Mesothelial cell of epicardium (in vitro differentiated cells): ENCODE measurements at regions not wholly inside any gene's neighbourhood (a gene's known extent, or its start where the extent isn't known, plus 50 kb on each side); places are given as distances from the start of the nearest gene placed in this dataset.

Experiments
- DNase-seq, 2 experiments: peaks; one replicate each; pipeline ENCODE4 v3.0.0; 2021; ENCODE audit warnings: low spot score in 2 of 2; ENCODE audit not compliant: unreplicated experiment in 2 of 2
- H3K27ac Mint-ChIP-seq: 2 replicates; pipeline ENCODE4 v1.8.0; 2021; ENCODE audit warnings: mixed read lengths
- H3K27me3 Mint-ChIP-seq: 2 replicates; pipeline ENCODE4 v1.8.0; 2021; ENCODE audit warnings: low read depth, mixed read lengths
- H3K36me3 Mint-ChIP-seq: 2 replicates; pipeline ENCODE4 v1.8.0; 2021; ENCODE audit warnings: mixed read lengths
- H3K4me1 Mint-ChIP-seq: 2 replicates; pipeline ENCODE4 v1.8.0; 2021; ENCODE audit warnings: mixed read lengths
- H3K4me3 Mint-ChIP-seq: 2 replicates; pipeline ENCODE4 v1.8.0; 2021; ENCODE audit warnings: mild to moderate bottlenecking, moderate library complexity, mixed read lengths
- H3K9me3 Mint-ChIP-seq: 2 replicates; pipeline ENCODE4 v1.8.0; 2021; ENCODE audit warnings: mixed read lengths
- TF ChIP-seq, protein P1 (sequence below): fragments of 200-600 bp; sonication (generic); IDR thresholded peaks from one replicate; pipeline ENCODE4 v1.5.0; 2021; ENCODE audit warnings: antibody characterized with exemption; ENCODE audit not compliant: unreplicated experiment

DNA sequence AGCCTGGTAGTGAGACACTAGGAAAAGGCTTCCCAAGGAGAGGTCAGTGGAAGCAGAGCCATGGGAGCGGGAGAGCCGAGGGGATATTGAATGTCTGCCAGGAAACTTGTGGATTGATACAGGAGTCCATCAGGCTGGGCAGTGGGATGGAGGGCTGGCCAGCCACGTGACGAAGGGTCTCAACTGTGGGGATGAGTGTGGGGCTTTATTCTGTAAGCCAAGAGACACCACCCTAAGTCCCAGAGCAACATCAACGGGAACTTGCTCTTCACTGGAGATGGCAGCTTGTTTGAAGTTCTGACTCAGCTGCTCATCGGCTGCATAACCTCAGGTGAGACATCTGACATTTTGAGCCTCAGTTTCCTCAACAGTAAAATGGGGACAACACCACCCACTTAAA lies 197.8 kb downstream of the VRK1 start:
- H3K4me3 Mint-ChIP-seq: no peak overlapping the region
- H3K9me3 Mint-ChIP-seq: peaks cover 6% of the 10 kb centered on the region

DNA sequence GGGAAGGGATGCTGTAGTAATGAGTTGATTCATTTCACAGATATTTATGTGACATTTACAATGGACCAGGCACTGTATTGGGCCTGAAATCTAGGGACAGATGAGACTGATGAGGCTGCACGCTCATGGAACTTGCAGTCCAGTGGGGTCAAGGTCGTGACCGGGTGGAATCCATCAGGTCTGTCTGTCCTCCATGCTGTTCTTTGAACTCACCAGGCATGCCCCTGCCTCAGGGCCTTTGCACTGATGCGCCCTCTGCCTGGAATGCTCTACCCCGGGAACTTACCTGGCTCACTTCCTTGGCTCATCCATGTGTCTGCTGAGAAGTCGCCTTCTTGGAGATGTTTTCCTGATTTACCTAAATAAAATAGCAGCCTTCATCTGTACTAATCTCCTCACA lies 200.1 kb downstream of the VRK1 start:
- no peak for DNase-seq
- no peaks in the 10 kb centered on the region for H3K4me1 Mint-ChIP-seq
- H3K4me3 Mint-ChIP-seq: no peak overlapping the region
- H3K27me3 Mint-ChIP-seq: peaks cover 24% of the 10 kb centered on the region
- no peak overlapping the region for H3K27ac Mint-ChIP-seq
- TF ChIP-seq, protein P1, sequence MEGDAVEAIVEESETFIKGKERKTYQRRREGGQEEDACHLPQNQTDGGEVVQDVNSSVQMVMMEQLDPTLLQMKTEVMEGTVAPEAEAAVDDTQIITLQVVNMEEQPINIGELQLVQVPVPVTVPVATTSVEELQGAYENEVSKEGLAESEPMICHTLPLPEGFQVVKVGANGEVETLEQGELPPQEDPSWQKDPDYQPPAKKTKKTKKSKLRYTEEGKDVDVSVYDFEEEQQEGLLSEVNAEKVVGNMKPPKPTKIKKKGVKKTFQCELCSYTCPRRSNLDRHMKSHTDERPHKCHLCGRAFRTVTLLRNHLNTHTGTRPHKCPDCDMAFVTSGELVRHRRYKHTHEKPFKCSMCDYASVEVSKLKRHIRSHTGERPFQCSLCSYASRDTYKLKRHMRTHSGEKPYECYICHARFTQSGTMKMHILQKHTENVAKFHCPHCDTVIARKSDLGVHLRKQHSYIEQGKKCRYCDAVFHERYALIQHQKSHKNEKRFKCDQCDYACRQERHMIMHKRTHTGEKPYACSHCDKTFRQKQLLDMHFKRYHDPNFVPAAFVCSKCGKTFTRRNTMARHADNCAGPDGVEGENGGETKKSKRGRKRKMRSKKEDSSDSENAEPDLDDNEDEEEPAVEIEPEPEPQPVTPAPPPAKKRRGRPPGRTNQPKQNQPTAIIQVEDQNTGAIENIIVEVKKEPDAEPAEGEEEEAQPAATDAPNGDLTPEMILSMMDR: no peak
- no peaks in the 10 kb centered on the region for H3K36me3 Mint-ChIP-seq
- H3K9me3 Mint-ChIP-seq: peaks cover 1% of the 10 kb centered on the region

More for the DNA sequence above, 197.8 kb downstream of the VRK1 start:
- no peak overlapping the region for H3K27ac Mint-ChIP-seq
- H3K36me3 Mint-ChIP-seq: no peaks in the 10 kb centered on the region
- H3K4me1 Mint-ChIP-seq: no peaks in the 10 kb centered on the region
- H3K27me3 Mint-ChIP-seq: peaks cover 24% of the 10 kb centered on the region
- TF ChIP-seq, protein P1: no peak
- no peak for DNase-seq

DNA sequence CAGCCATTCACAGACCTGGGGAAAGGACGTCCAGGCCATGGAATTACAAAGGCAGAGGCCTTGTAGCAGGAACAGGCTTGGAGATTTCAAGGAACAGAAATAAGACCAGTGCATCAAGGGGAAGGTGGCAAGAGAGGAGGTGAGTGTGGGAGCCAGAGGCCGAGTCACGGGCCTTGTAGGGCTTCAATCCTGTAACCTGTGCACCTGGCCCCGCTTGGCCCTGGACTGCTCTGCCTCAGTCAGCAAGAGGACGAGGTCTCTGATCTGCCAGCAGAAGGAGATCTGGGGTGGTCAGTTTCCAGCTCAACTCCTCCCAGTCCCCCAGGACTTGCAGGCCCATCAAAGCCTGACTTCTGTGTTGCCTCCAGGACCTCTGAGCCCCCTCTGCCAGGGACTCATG lies 200.8 kb downstream of the VRK1 start:
- Mint-ChIP-seq H3K36me3 (no peaks in the 10 kb centered on the region), H3K4me3 (no peak overlapping the region), H3K9me3 (peaks cover 8% of the 10 kb centered on the region), H3K4me1 (no peaks in the 10 kb centered on the region), H3K27me3 (peaks cover 19% of the 10 kb centered on the region), H3K27ac (no peak overlapping the region)
- no peak for DNase-seq
- TF ChIP-seq, protein P1: no peak

DNA sequence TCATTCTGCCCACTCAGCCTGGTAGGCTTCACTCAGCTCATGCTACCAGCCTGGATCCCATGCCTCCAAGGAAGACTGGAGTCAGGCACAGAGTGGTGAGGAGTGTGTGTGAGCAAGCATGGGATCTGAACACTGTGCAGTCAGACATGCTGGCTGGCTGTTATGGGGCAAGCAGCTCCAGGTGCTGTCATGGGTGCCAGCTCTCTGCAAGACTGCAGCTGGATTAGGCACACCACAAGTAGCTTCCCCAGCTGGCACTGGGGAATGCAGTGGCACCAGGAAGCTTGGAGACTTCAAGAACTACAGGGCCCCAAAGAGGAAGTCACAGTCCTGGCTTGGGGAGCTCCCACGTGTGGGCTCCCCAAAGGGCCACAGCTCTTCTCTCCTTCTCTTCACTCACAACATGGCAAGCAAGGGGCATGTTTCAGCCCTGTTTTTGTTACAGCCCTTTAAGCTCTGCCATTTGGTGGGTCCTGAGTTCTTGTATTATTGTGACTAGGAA lies 202.5 kb downstream of the VRK1 start:
- TF ChIP-seq, protein P1: no peak

DNA sequence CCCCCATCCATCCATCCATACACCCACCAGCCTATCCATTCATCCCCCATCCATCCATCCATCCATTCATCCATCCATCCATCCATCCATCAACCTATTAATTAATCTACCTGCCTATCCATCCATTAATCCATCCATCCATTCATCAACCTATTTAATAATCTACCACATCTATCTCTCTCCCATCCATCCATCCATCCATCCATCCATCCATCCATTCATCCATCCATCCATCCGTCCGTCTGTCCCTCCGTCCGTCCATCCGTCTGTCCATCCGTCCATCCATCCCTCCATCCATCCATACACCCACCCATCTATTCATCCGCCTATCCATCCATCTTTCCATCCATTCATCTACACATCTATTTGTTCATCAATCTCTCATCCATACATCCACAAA lies 205.3 kb downstream of the VRK1 start:
- no peak overlapping the region for H3K4me3 Mint-ChIP-seq
- no peak for DNase-seq
- peaks cover 11% of the 10 kb centered on the region for H3K9me3 Mint-ChIP-seq
- no peaks in the 10 kb centered on the region for H3K4me1 Mint-ChIP-seq
- TF ChIP-seq, protein P1: no peak
- H3K27ac Mint-ChIP-seq: no peak overlapping the region
- H3K36me3 Mint-ChIP-seq: no peaks in the 10 kb centered on the region
- H3K27me3 Mint-ChIP-seq: peaks cover 2% of the 10 kb centered on the region

More for the DNA sequence above, 202.5 kb downstream of the VRK1 start:
- H3K36me3 Mint-ChIP-seq: no peaks in the 10 kb centered on the region
- H3K27ac Mint-ChIP-seq: no peak overlapping the region
- DNase-seq: no peak
- H3K4me1 Mint-ChIP-seq: no peaks in the 10 kb centered on the region
- peaks cover 11% of the 10 kb centered on the region for H3K9me3 Mint-ChIP-seq
- H3K4me3 Mint-ChIP-seq: no peak overlapping the region
- peaks cover 4% of the 10 kb centered on the region for H3K27me3 Mint-ChIP-seq

DNA sequence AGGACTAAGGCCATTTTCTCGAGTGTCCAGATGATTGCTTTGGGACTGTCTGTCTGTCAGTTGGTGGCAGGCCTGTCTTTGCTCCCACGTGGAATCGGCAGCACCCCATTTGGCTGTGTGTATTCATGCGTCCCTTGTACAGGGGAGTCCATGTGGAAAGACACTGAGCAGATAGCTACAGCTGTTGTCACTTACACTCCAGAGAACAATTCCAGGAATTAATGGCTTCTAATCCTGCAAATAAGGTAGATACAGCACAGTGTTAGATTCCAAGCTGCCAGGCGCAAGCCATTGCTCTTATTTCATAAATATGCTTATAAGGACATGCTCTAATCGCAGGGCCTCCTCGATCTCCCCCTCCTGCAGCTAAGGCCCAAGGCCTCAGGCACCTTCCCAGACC lies 208.8 kb downstream of the VRK1 start:
- H3K4me3 Mint-ChIP-seq: no peak overlapping the region
- no peak overlapping the region for H3K27ac Mint-ChIP-seq
- H3K9me3 Mint-ChIP-seq: peaks cover 11% of the 10 kb centered on the region
- DNase-seq: no peak
- TF ChIP-seq, protein P1: no peak
- peaks cover 15% of the 10 kb centered on the region for H3K27me3 Mint-ChIP-seq
- H3K36me3 Mint-ChIP-seq: no peaks in the 10 kb centered on the region
- H3K4me1 Mint-ChIP-seq: no peaks in the 10 kb centered on the region
